Activated CD4-positive, alpha-beta T cell treated with anti-CD3 and anti-CD28 coated beads for 36 hours (primary cell): ENCODE measurements at regions not wholly inside any gene's neighbourhood (a gene's known extent, or its start where the extent isn't known, plus 50 kb on each side); places are given as distances from the start of the nearest gene placed in this dataset.

Experiments
- ATAC-seq: fragments of 200-7000 bp; cut with Tn5 transposase; one replicate; pipeline ENCODE4 v1.10.0; 2021; ENCODE audit warnings: mild to moderate bottlenecking, moderate library complexity
- CTCF ChIA-PET: fragments of 350-600 bp; sonication (Branson Sonifier 250); formaldehyde crosslinking; loops from one replicate; lab custom pipeline; 2021; ENCODE audit warnings: antibody characterized with exemption; lab: Charles Lee
- POLR2A ChIA-PET: fragments of 350-600 bp; sonication (Branson Sonifier 250); formaldehyde crosslinking; loops from one replicate; lab custom pipeline; 2021; ENCODE audit warnings: antibody characterized with exemption, inconsistent platforms; lab: Charles Lee
- DNase-seq: peaks from one replicate; pipeline ENCODE4 v3.0.0-alpha.2; 2020
- H3K27ac Mint-ChIP-seq: one replicate; pipeline ENCODE4 v1.8.0; 2021; ENCODE audit warnings: mixed read lengths
- H3K27me3 Mint-ChIP-seq: one replicate; pipeline ENCODE4 v1.8.0; 2021; ENCODE audit warnings: mixed read lengths
- H3K36me3 Mint-ChIP-seq: one replicate; pipeline ENCODE4 v1.8.0; 2021; ENCODE audit warnings: low read depth, mixed read lengths
- H3K4me1 Mint-ChIP-seq: one replicate; pipeline ENCODE4 v1.8.0; 2021; ENCODE audit warnings: mixed read lengths
- H3K4me3 Mint-ChIP-seq: one replicate; pipeline ENCODE4 v1.8.0; 2021; ENCODE audit warnings: mild to moderate bottlenecking, moderate library complexity, mixed read lengths
- H3K9me3 Mint-ChIP-seq: one replicate; pipeline ENCODE4 v1.8.0; 2021; ENCODE audit warnings: low read depth, mixed read lengths
- intact Hi-C, 2 experiments: fragments of 100-400 bp; cut with DNase I in 1 of 2; cut with micrococcal nuclease in 1 of 2; formaldehyde crosslinking; loops; one replicate each; pipeline versions ENCODE4 v1.14.2 to v1.15.1; 2022 to 2024; cut with DNase I, micrococcal nuclease

- ATAC-seq = no peak
- Mint-ChIP-seq H3K27ac (no peak overlapping the region), H3K4me3 (no peak overlapping the region), H3K4me1 (no peaks in the 10 kb centered on the region), H3K36me3 (no peaks in the 10 kb centered on the region), H3K9me3 (peaks cover 6% of the 10 kb centered on the region), H3K27me3 (no peaks in the 10 kb centered on the region)
- ChIA-PET POLR2A (no interaction called here), CTCF (interaction anchor here (0.5 kb wide), 1 partner anchor 182 kb away, joined by 4 read pairs; no protein-coding TSS in a partner anchor)
- DNase-seq = no peak
- intact Hi-C loops = no loop called here
Observed at GRCh38 chr13:85099245-85099644, 700.0 kb downstream of the SLITRK6 start.

GRCh38 chr13:85095418-85096272 is 703.6 kb downstream of the SLITRK6 start:
- DNase-seq = no peak
- Mint-ChIP-seq H3K4me3 (no peak overlapping the region), H3K9me3 (peaks cover 6% of the 10 kb centered on the region), H3K36me3 (no peaks in the 10 kb centered on the region), H3K27me3 (no peaks in the 10 kb centered on the region), H3K4me1 (no peaks in the 10 kb centered on the region), H3K27ac (no peak overlapping the region)
- ChIA-PET POLR2A (no interaction called here), CTCF (no interaction called here)
- no peak for ATAC-seq
- intact Hi-C loops = no loop called here

- peak; percentile 4 for DNase-seq
- no peaks in the 10 kb centered on the region for H3K27me3 Mint-ChIP-seq
Observed at GRCh38 chr13:85093808-85094207, 705.4 kb downstream of the SLITRK6 start.

GRCh38 chr13:85091631-85092234 is 707.5 kb downstream of the SLITRK6 start:
- POLR2A ChIA-PET = no interaction called here
- CTCF ChIA-PET = interaction anchor here (1.1 kb wide), 1 partner anchor 13 kb away, joined by 4 read pairs; no protein-coding TSS in a partner anchor
- H3K9me3 Mint-ChIP-seq = no peaks in the 10 kb centered on the region
- intact Hi-C loops = no loop called here
- no peaks in the 10 kb centered on the region for H3K27me3 Mint-ChIP-seq
- no peak overlapping the region for H3K27ac Mint-ChIP-seq
- H3K4me3 Mint-ChIP-seq = no peak overlapping the region
- no peaks in the 10 kb centered on the region for H3K36me3 Mint-ChIP-seq
- DNase-seq (no peak), ATAC-seq (no peak)
- H3K4me1 Mint-ChIP-seq = no peaks in the 10 kb centered on the region

More at GRCh38 chr13:85093808-85094207, 705.4 kb downstream of the SLITRK6 start:
- Mint-ChIP-seq H3K4me3 (no peak overlapping the region), H3K27ac (no peak overlapping the region), H3K36me3 (no peaks in the 10 kb centered on the region), H3K9me3 (no peaks in the 10 kb centered on the region), H3K4me1 (no peaks in the 10 kb centered on the region)
- intact Hi-C loops = no loop called here
- POLR2A ChIA-PET = no interaction called here
- CTCF ChIA-PET = no interaction called here
- no peak for ATAC-seq

- no peak overlapping the region for H3K27ac Mint-ChIP-seq
- ATAC-seq (no peak), DNase-seq (no peak)
- no peaks in the 10 kb centered on the region for H3K27me3 Mint-ChIP-seq
- intact Hi-C loops = no loop called here
- no peaks in the 10 kb centered on the region for H3K4me1 Mint-ChIP-seq
- ChIA-PET CTCF (no interaction called here), POLR2A (no interaction called here)
- H3K4me3 Mint-ChIP-seq = no peak overlapping the region
- no peaks in the 10 kb centered on the region for H3K9me3 Mint-ChIP-seq
- no peaks in the 10 kb centered on the region for H3K36me3 Mint-ChIP-seq
Observed at GRCh38 chr13:85089186-85089585, 710.0 kb downstream of the SLITRK6 start.

- ChIA-PET POLR2A (no interaction called here), CTCF (no interaction called here)
- Mint-ChIP-seq H3K4me3 (no peak overlapping the region), H3K27ac (no peak overlapping the region), H3K9me3 (no peaks in the 10 kb centered on the region), H3K4me1 (no peaks in the 10 kb centered on the region), H3K27me3 (no peaks in the 10 kb centered on the region), H3K36me3 (no peaks in the 10 kb centered on the region)
- no peak for ATAC-seq
- DNase-seq = no peak
- intact Hi-C loops = no loop called here
Observed at GRCh38 chr13:85080691-85081090, 718.5 kb downstream of the SLITRK6 start.

GRCh38 chr13:85076343-85076742 is 722.9 kb downstream of the SLITRK6 start:
- no peaks in the 10 kb centered on the region for H3K36me3 Mint-ChIP-seq
- no peaks in the 10 kb centered on the region for H3K9me3 Mint-ChIP-seq
- ChIA-PET CTCF (no interaction called here), POLR2A (no interaction called here)
- H3K27me3 Mint-ChIP-seq = no peaks in the 10 kb centered on the region
- H3K4me3 Mint-ChIP-seq = no peak overlapping the region
- no peaks in the 10 kb centered on the region for H3K4me1 Mint-ChIP-seq
- H3K27ac Mint-ChIP-seq = no peak overlapping the region
- intact Hi-C loops = no loop called here
- DNase-seq = no peak
- no peak for ATAC-seq

- no peak overlapping the region for H3K4me3 Mint-ChIP-seq
- DNase-seq = no peak
- H3K27ac Mint-ChIP-seq = no peak overlapping the region
- H3K4me1 Mint-ChIP-seq = no peaks in the 10 kb centered on the region
- CTCF ChIA-PET = no interaction called here
- no peaks in the 10 kb centered on the region for H3K27me3 Mint-ChIP-seq
- POLR2A ChIA-PET = no interaction called here
- H3K36me3 Mint-ChIP-seq = no peaks in the 10 kb centered on the region
- intact Hi-C loops = no loop called here
- ATAC-seq = no peak
- no peaks in the 10 kb centered on the region for H3K9me3 Mint-ChIP-seq
Observed at GRCh38 chr13:85074543-85075313, 724.5 kb downstream of the SLITRK6 start.

GRCh38 chr13:85068231-85068630 is 731.0 kb downstream of the SLITRK6 start:
- no peaks in the 10 kb centered on the region for H3K36me3 Mint-ChIP-seq
- no peaks in the 10 kb centered on the region for H3K4me1 Mint-ChIP-seq
- ATAC-seq = no peak
- H3K4me3 Mint-ChIP-seq = no peak overlapping the region
- intact Hi-C loops = no loop called here
- no peak overlapping the region for H3K27ac Mint-ChIP-seq
- ChIA-PET CTCF (no interaction called here), POLR2A (no interaction called here)
- H3K9me3 Mint-ChIP-seq = peaks cover 2% of the 10 kb centered on the region
- DNase-seq = no peak
- no peaks in the 10 kb centered on the region for H3K27me3 Mint-ChIP-seq

- H3K4me1 Mint-ChIP-seq = no peaks in the 10 kb centered on the region
- ChIA-PET POLR2A (no interaction called here), CTCF (interaction anchor here (0.7 kb wide), 1 partner anchor 12 kb away, joined by 3 read pairs; no protein-coding TSS in a partner anchor)
- no peak for ATAC-seq
- no peak overlapping the region for H3K27ac Mint-ChIP-seq
- H3K4me3 Mint-ChIP-seq = no peak overlapping the region
- H3K36me3 Mint-ChIP-seq = no peaks in the 10 kb centered on the region
- no peak for DNase-seq
- intact Hi-C loops = no loop called here
- no peaks in the 10 kb centered on the region for H3K9me3 Mint-ChIP-seq
- H3K27me3 Mint-ChIP-seq = no peaks in the 10 kb centered on the region
Observed at GRCh38 chr13:85040215-85040614, 759.0 kb downstream of the SLITRK6 start.

GRCh38 chr13:85031771-85032170 is 767.4 kb downstream of the SLITRK6 start:
- DNase-seq (no peak), ATAC-seq (no peak)
- Mint-ChIP-seq H3K9me3 (peaks cover 6% of the 10 kb centered on the region), H3K27ac (no peak overlapping the region), H3K4me1 (no peaks in the 10 kb centered on the region), H3K27me3 (no peaks in the 10 kb centered on the region), H3K36me3 (no peaks in the 10 kb centered on the region), H3K4me3 (no peak overlapping the region)
- CTCF ChIA-PET = no interaction called here
- intact Hi-C loops = no loop called here
- POLR2A ChIA-PET = no interaction called here
